Activated B cell treated with CpG ODN at 0.5 μM for 24 hours (primary cell): ENCODE measurements at regions not wholly inside any gene's neighbourhood (a gene's known extent, or its start where the extent isn't known, plus 50 kb on each side); places are given as distances from the start of the nearest gene placed in this dataset.

Source experiments
- ATAC-seq: fragments of 200-7000 bp; cut with Tn5 transposase; one replicate; pipeline ENCODE4 v1.10.0; 2021; ENCODE audit warnings: low read depth, mild to moderate bottlenecking, moderate library complexity
- CTCF ChIA-PET: fragments of 350-600 bp; sonication (Branson Sonifier 250); formaldehyde crosslinking; loops from one replicate; lab custom pipeline; 2021; ENCODE audit warnings: antibody characterized with exemption; lab: Charles Lee
- POLR2A ChIA-PET: fragments of 350-600 bp; sonication (Branson Sonifier 250); formaldehyde crosslinking; loops from one replicate; lab custom pipeline; 2021; ENCODE audit warnings: antibody characterized with exemption; lab: Charles Lee
- DNase-seq: peaks from one replicate; pipeline ENCODE4 v3.0.0; 2022
- H3K27ac Mint-ChIP-seq: one replicate; pipeline ENCODE4 v1.8.0; 2020; ENCODE audit warnings: mixed read lengths
- H3K27me3 Mint-ChIP-seq: one replicate; pipeline ENCODE4 v1.8.0; 2021; ENCODE audit warnings: mixed read lengths
- H3K36me3 Mint-ChIP-seq: one replicate; pipeline ENCODE4 v1.8.0; 2021; ENCODE audit warnings: low read depth, mixed read lengths
- H3K4me1 Mint-ChIP-seq: one replicate; pipeline ENCODE4 v1.8.0; 2021; ENCODE audit warnings: mixed read lengths
- H3K4me3 Mint-ChIP-seq: one replicate; pipeline ENCODE4 v1.8.0; 2020; ENCODE audit warnings: mild to moderate bottlenecking, mixed read lengths
- H3K9me3 Mint-ChIP-seq: one replicate; pipeline ENCODE4 v1.8.0; 2020; ENCODE audit warnings: mixed read lengths
- CTCF ChIP-seq: fragments of 200-600 bp; IDR thresholded peaks from one replicate; pipeline ENCODE4 v1.8.0; 2022; ENCODE audit warnings: antibody characterized with exemption, mild to moderate bottlenecking
- intact Hi-C: fragments of 100-400 bp; cut with micrococcal nuclease; formaldehyde crosslinking; loops from one replicate; pipeline ENCODE4 v1.15.1; 2024

- Mint-ChIP-seq H3K4me1 (no peaks in the 10 kb centered on the region), H3K36me3 (no peaks in the 10 kb centered on the region), H3K9me3 (peaks cover 6% of the 10 kb centered on the region), H3K27ac (no peak overlapping the region), H3K4me3 (no peak overlapping the region), H3K27me3 (peaks cover 3% of the 10 kb centered on the region)
- ChIA-PET CTCF (no interaction called here), POLR2A (no interaction called here)
- no peak for ATAC-seq
- TF ChIP-seq CTCF: no peak
- intact Hi-C loops: no loop called here
- DNase-seq: no peak
Measured at GRCh38 chr10:78197628-78198272, 164.1 kb downstream of the RPS24 start.

- POLR2A ChIA-PET: no interaction called here
- Mint-ChIP-seq H3K27ac (no peak overlapping the region), H3K4me1 (no peaks in the 10 kb centered on the region), H3K36me3 (no peaks in the 10 kb centered on the region), H3K27me3 (peaks cover 3% of the 10 kb centered on the region), H3K4me3 (no peak overlapping the region), H3K9me3 (no peaks in the 10 kb centered on the region)
- intact Hi-C loops: no loop called here
- TF ChIP-seq CTCF: no peak
- CTCF ChIA-PET: no interaction called here
- no peak for DNase-seq
- ATAC-seq: no peak
Measured at GRCh38 chr10:78199005-78199725, 165.5 kb downstream of the RPS24 start.

- POLR2A ChIA-PET: no interaction called here
- intact Hi-C loops: no loop called here
Measured at GRCh38 chr10:78199759-78200158, 166.1 kb downstream of the RPS24 start.

GRCh38 chr10:78200686-78201085 is 167.0 kb downstream of the RPS24 start:
- H3K9me3 Mint-ChIP-seq: no peaks in the 10 kb centered on the region
- DNase-seq (no peak), ATAC-seq (no peak)
- no peaks in the 10 kb centered on the region for H3K4me1 Mint-ChIP-seq
- no peak for TF ChIP-seq CTCF
- ChIA-PET CTCF (no interaction called here), POLR2A (no interaction called here)
- no peak overlapping the region for H3K27ac Mint-ChIP-seq
- H3K4me3 Mint-ChIP-seq: no peak overlapping the region
- intact Hi-C loops: no loop called here
- H3K36me3 Mint-ChIP-seq: no peaks in the 10 kb centered on the region
- no peaks in the 10 kb centered on the region for H3K27me3 Mint-ChIP-seq

More at GRCh38 chr10:78199759-78200158, 166.1 kb downstream of the RPS24 start:
- no peaks in the 10 kb centered on the region for H3K4me1 Mint-ChIP-seq
- H3K36me3 Mint-ChIP-seq: no peaks in the 10 kb centered on the region
- ATAC-seq (no peak), DNase-seq (no peak)
- TF ChIP-seq CTCF: no peak
- H3K4me3 Mint-ChIP-seq: no peak overlapping the region
- CTCF ChIA-PET: no interaction called here
- H3K27ac Mint-ChIP-seq: no peak overlapping the region
- no peaks in the 10 kb centered on the region for H3K9me3 Mint-ChIP-seq
- H3K27me3 Mint-ChIP-seq: no peaks in the 10 kb centered on the region

GRCh38 chr10:78202386-78202785 is 168.7 kb downstream of the RPS24 start:
- DNase-seq (no peak), ATAC-seq (no peak)
- Mint-ChIP-seq H3K27ac (no peak overlapping the region), H3K4me1 (no peaks in the 10 kb centered on the region), H3K9me3 (no peaks in the 10 kb centered on the region), H3K27me3 (no peaks in the 10 kb centered on the region), H3K4me3 (no peak overlapping the region), H3K36me3 (no peaks in the 10 kb centered on the region)
- intact Hi-C loops: no loop called here
- no peak for TF ChIP-seq CTCF
- ChIA-PET CTCF (no interaction called here), POLR2A (no interaction called here)
